GM12873 (cell line): ENCODE measurements at regions not wholly inside any gene's neighbourhood (a gene's known extent, or its start where the extent isn't known, plus 50 kb on each side); places are given as distances from the start of the nearest gene placed in this dataset.
A peak's percentile ranks its signal among the peaks of the same experiment; 100 is the strongest.

Experiments
- CTCF ChIP-seq: IDR thresholded peaks from 2 replicates; pipeline ENCODE4 v1.5.1; 2012; ENCODE audit warnings: low read depth, mild to moderate bottlenecking, moderate library complexity, low read length, control low read depth; ENCODE audit not compliant: insufficient read depth; ENCODE audit errors: missing control alignments

- peak; percentile 62 for TF ChIP-seq CTCF
Measured at GRCh38 chr3:168165390-168166269, 69.9 kb upstream of the GOLIM4 start.

- no peak for TF ChIP-seq CTCF
Measured at GRCh38 chr3:168162172-168162571, 66.4 kb upstream of the GOLIM4 start.

GRCh38 chr3:168161696-168162095 lies 66.0 kb upstream of the GOLIM4 start:
- no peak for TF ChIP-seq CTCF

DNA sequence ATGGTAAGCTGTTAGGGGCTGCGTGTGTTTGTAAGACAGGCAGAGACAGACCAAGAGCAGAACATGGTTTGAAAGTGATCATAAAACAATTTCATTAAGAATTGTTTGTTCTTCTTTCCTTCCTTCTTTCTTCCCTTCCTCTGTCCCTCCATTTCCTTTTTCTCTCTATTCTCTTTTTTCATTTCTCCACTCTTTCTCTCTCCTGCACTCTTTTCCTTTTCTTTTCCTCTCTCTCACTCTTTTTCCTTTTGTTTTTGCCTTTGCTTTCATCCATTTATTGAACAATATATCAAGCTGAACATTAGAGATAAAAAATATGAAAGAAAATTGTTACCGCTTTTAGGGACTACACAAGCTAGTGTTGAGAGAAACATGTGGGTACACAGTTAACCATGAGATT lies 62.2 kb upstream of the GOLIM4 start:
- TF ChIP-seq CTCF: no peak

GRCh38 chr3:168157099-168157700 lies 61.5 kb upstream of the GOLIM4 start:
- TF ChIP-seq CTCF: no peak

DNA sequence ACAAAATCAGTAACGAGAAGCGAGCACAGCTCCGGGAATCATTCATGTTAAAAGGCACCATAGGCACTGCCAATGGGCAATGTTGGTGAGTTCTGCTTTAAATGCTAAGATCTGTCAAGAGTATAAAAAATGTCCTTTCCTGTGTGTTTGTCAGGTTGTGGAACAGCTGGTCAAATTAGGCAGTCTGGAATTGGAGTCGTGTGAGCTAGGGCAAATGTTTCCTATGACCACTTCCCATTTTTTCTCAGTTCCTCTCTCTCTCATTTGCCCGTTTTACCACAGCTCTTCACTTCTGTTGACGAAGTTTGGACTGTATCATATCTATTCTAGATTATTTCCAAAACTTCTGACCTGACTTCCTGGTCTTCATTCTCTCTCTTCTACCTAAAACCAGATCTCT lies 60.8 kb upstream of the GOLIM4 start:
- TF ChIP-seq CTCF: no peak

- no peak for TF ChIP-seq CTCF
Measured at GRCh38 chr3:168155303-168155702, 59.6 kb upstream of the GOLIM4 start.
